AG09309 (cell line): ENCODE measurements at regions not wholly inside any gene's neighbourhood (a gene's known extent, or its start where the extent isn't known, plus 50 kb on each side); places are given as distances from the start of the nearest gene placed in this dataset.

Experiments used
- DNase-seq: peaks from one replicate; pipeline ENCODE4 v3.0.0-alpha.2; 2010; ENCODE audit warnings: low read depth
- H3K4me3 ChIP-seq: 2 replicates; pipeline ENCODE4 v1.5.1; 2011; ENCODE audit warnings: mild to moderate bottlenecking, low read depth, low read length, moderate library complexity; ENCODE audit not compliant: control insufficient read depth
- CTCF ChIP-seq: IDR thresholded peaks from 2 replicates; pipeline ENCODE4 v1.5.1; 2011; ENCODE audit warnings: mild to moderate bottlenecking, low read depth, low read length, inconsistent platforms; ENCODE audit not compliant: insufficient read depth, control insufficient read depth; ENCODE audit errors: missing control alignments

- no peak for TF ChIP-seq CTCF
- no peak overlapping the region for H3K4me3 ChIP-seq
- DNase-seq = no peak
Observed at GRCh38 chr10:21463436-21463835, 62.0 kb downstream of the SKIDA1 start.

- H3K4me3 ChIP-seq = no peak overlapping the region
- TF ChIP-seq CTCF = no peak
- no peak for DNase-seq
Observed at GRCh38 chr10:21458126-21458871, 67.2 kb downstream of the SKIDA1 start.

- DNase-seq = no peak
Observed at GRCh38 chr10:21456160-21456559, 69.3 kb downstream of the SKIDA1 start.

GRCh38 chr10:21452203-21452602 lies 73.3 kb downstream of the SKIDA1 start:
- no peak for TF ChIP-seq CTCF
- no peak for DNase-seq
- H3K4me3 ChIP-seq = no peak overlapping the region

More at GRCh38 chr10:21456160-21456559, 69.3 kb downstream of the SKIDA1 start:
- no peak overlapping the region for H3K4me3 ChIP-seq
- TF ChIP-seq CTCF = no peak

GRCh38 chr10:21449288-21449966 lies 76.1 kb downstream of the SKIDA1 start:
- DNase-seq = no peak
- no peak overlapping the region for H3K4me3 ChIP-seq
- TF ChIP-seq CTCF = no peak

- no peak for DNase-seq
- no peak overlapping the region for H3K4me3 ChIP-seq
- no peak for TF ChIP-seq CTCF
Observed at GRCh38 chr10:21445163-21445562, 80.3 kb downstream of the SKIDA1 start.
